ENCODE measurements at regions not wholly inside any gene's neighbourhood (a gene's known extent, or its start where the extent isn't known, plus 50 kb on each side); places are given as distances from the start of the nearest gene placed in this dataset.

DNA sequence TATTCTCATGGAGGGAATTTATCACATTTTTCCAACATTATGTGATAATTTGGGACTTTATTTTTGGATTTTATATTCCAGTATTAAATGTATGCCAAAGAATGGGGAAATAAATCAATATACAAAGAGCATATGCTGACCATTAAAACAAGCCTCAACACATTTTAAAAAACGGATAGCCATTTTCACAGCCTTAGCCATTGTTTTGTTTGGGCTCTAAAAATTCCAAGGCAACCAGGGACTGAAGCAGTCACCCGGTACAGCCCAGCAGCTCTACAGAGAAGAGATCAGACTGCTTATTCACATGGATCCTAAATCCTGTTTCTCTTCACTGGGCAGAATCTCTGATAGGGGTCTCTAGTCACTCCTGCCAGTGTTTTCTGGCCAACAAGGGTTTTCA is 150.2 kb upstream of the OGFRL1 start:
- no peak for TF ChIP-seq TAF1 (IDR thresholded peaks at IDR 0.05; ENCODE audit: borderline replicate concordance, insufficient read depth, low read length)
- TF ChIP-seq POLR2AphosphoS5 (IDR thresholded peaks at IDR 0.05; ENCODE audit: low read depth, low read length) = no peak

Measured in PFSK-1 (cell line).